H1 (cell line): ENCODE measurements at regions not wholly inside any gene's neighbourhood (a gene's known extent, or its start where the extent isn't known, plus 50 kb on each side); places are given as distances from the start of the nearest gene placed in this dataset.

Source experiments
- ATF2 ChIP-seq: IDR thresholded peaks from 2 replicates; pipeline ENCODE4 v1.6.1; 2012; ENCODE audit warnings: low read length, inconsistent platforms
- HDAC6 ChIP-seq: IDR thresholded peaks from one replicate; pipeline ENCODE4 v1.7.1; 2012; ENCODE audit warnings: low read depth, mild to moderate bottlenecking, inconsistent platforms, low read length, moderate library complexity
- TAF1 ChIP-seq: IDR thresholded peaks from 2 replicates; pipeline ENCODE4 v1.6.1; 2011; ENCODE audit warnings: mild to moderate bottlenecking, low read depth, low read length
- TCF12 ChIP-seq: IDR thresholded peaks from 2 replicates; pipeline ENCODE4 v1.6.1; 2011; ENCODE audit warnings: low read depth, mild to moderate bottlenecking, low read length

GRCh38 chr4:119750048-119750447 lies 121.4 kb upstream of the PDE5A start (continued):
- TF ChIP-seq TAF1 (no peak), HDAC6 (no peak), ATF2 (no peak), TCF12 (no peak)
